Panc1 (cell line): ENCODE measurements at regions not wholly inside any gene's neighbourhood (a gene's known extent, or its start where the extent isn't known, plus 50 kb on each side); places are given as distances from the start of the nearest gene placed in this dataset.

ENCODE experiments used
- CTCF ChIP-seq: fragments of 450-650 bp; IDR thresholded peaks from 2 replicates; pipeline ENCODE4 v1.5.1; 2017; ENCODE audit warnings: mild to moderate bottlenecking
- POLR2AphosphoS5 ChIP-seq: IDR thresholded peaks from 2 replicates; pipeline ENCODE4 v1.6.1; 2012; ENCODE audit warnings: mild to moderate bottlenecking, low read depth, low read length, moderate library complexity
- REST ChIP-seq, 2 experiments: IDR thresholded peaks; 2 replicates each; pipeline ENCODE4 v1.6.1; 2011 to 2012; ENCODE audit warnings: low read depth in 2 of 2, control low read depth in 1 of 2, low read length in 1 of 2, mild to moderate bottlenecking in 1 of 2, moderate library complexity in 1 of 2; ENCODE audit not compliant: insufficient read depth in 1 of 2
- SIN3A ChIP-seq: IDR thresholded peaks from 2 replicates; pipeline ENCODE4 v1.6.1; 2012; ENCODE audit warnings: low read depth, mild to moderate bottlenecking, low read length, moderate library complexity, borderline replicate concordance; ENCODE audit not compliant: insufficient read depth
- TCF7L2 ChIP-seq: IDR thresholded peaks from 2 replicates; pipeline ENCODE4 v1.6.1; 2011; ENCODE audit warnings: mild to moderate bottlenecking, low read depth, low read length, inconsistent platforms

- no peak for TF ChIP-seq CTCF
- TF ChIP-seq SIN3A, result no peak
- no peak for TF ChIP-seq POLR2AphosphoS5
- no peak for TF ChIP-seq TCF7L2
- no peak for TF ChIP-seq REST (IDR thresholded peaks at IDR 0.05; ENCODE audit: insufficient read depth in 1 of 2, low read depth in 2 of 2, low read length in 1 of 2)
Measured at GRCh38 chr10:30782157-30782536, 152.6 kb upstream of the LYZL2 start.
